Mucosa of stomach (tissue), 1 donor: ENCODE measurements at regions not wholly inside any gene's neighbourhood (a gene's known extent, or its start where the extent isn't known, plus 50 kb on each side); places are given as distances from the start of the nearest gene placed in this dataset.
A peak's percentile ranks its signal among the peaks of the same experiment; 100 is the strongest.
"Not testable (repeated sequence)": the region's sequence is repeated elsewhere in the genome, so short reads cannot be mapped to it uniquely, and the experiment has no call there.

Source experiments
- H3K27me3 ChIP-seq: one replicate; pipeline ENCODE4 v1.7.0; 2013; ENCODE audit warnings: mild to moderate bottlenecking, low read length; ENCODE audit not compliant: control insufficient read depth, insufficient read depth
- H3K36me3 ChIP-seq: one replicate; pipeline ENCODE4 v1.7.0; 2013; ENCODE audit warnings: low read length; ENCODE audit not compliant: control insufficient read depth, insufficient read depth
- H3K4me1 ChIP-seq: one replicate; pipeline ENCODE4 v1.7.0; 2013; ENCODE audit warnings: mild to moderate bottlenecking, low read length; ENCODE audit not compliant: control insufficient read depth, insufficient read depth
- H3K4me3 ChIP-seq: one replicate; pipeline ENCODE4 v1.7.0; 2013; ENCODE audit warnings: low read length
- H3K9ac ChIP-seq: one replicate; pipeline ENCODE4 v1.7.0; 2013; ENCODE audit warnings: mild to moderate bottlenecking, low read length, moderate library complexity
- H3K9me3 ChIP-seq: one replicate; pipeline ENCODE4 v1.7.0; 2013; ENCODE audit warnings: mild to moderate bottlenecking, low read length, moderate library complexity; ENCODE audit not compliant: control insufficient read depth
- donor health status: Pancreatic carcinoma.

GRCh38 chr5:124972703-124973102 is 226.3 kb upstream of the ZNF608 start:
- Histone ChIP-seq H3K9me3 (no peaks in the 10 kb centered on the region), H3K27me3 (no peaks in the 10 kb centered on the region), H3K36me3 (no peaks in the 10 kb centered on the region), H3K4me3 (no peak overlapping the region), H3K4me1 (no peaks in the 10 kb centered on the region), H3K9ac (no peak overlapping the region)

- no peak overlapping the region for H3K9ac ChIP-seq
- H3K4me3 ChIP-seq, result no peak overlapping the region
- no peaks in the 10 kb centered on the region for H3K36me3 ChIP-seq
- no peaks in the 10 kb centered on the region for H3K27me3 ChIP-seq
- no peaks in the 10 kb centered on the region for H3K9me3 ChIP-seq
- peaks cover 1% of the 10 kb centered on the region for H3K4me1 ChIP-seq
Measured at GRCh38 chr5:124973661-124974060, 227.2 kb upstream of the ZNF608 start.

- H3K27me3 ChIP-seq, result no peaks in the 10 kb centered on the region
- H3K9ac ChIP-seq, result no peak overlapping the region
- H3K9me3 ChIP-seq, result no peaks in the 10 kb centered on the region
- no peaks in the 10 kb centered on the region for H3K36me3 ChIP-seq
- no peak overlapping the region for H3K4me3 ChIP-seq
- H3K4me1 ChIP-seq, result peaks cover 24% of the 10 kb centered on the region
Measured at GRCh38 chr5:124976086-124976485, 229.6 kb upstream of the ZNF608 start.

GRCh38 chr5:124979251-124979650 is 232.8 kb upstream of the ZNF608 start:
- H3K9ac ChIP-seq, result no peak overlapping the region

GRCh38 chr5:124980163-124980941 is 233.9 kb upstream of the ZNF608 start:
- H3K9ac ChIP-seq, result no peak overlapping the region
- H3K4me1 ChIP-seq, result peaks cover 39% of the 10 kb centered on the region
- H3K27me3 ChIP-seq, result no peaks in the 10 kb centered on the region
- no peak overlapping the region for H3K4me3 ChIP-seq
- H3K36me3 ChIP-seq, result no peaks in the 10 kb centered on the region
- no peaks in the 10 kb centered on the region for H3K9me3 ChIP-seq

More at GRCh38 chr5:124979251-124979650, 232.8 kb upstream of the ZNF608 start:
- Histone ChIP-seq H3K4me3 (no peak overlapping the region), H3K4me1 (peaks cover 39% of the 10 kb centered on the region), H3K36me3 (no peaks in the 10 kb centered on the region), H3K9me3 (no peaks in the 10 kb centered on the region), H3K27me3 (no peaks in the 10 kb centered on the region)

- Histone ChIP-seq H3K9me3 (no peaks in the 10 kb centered on the region), H3K4me3 (no peak overlapping the region), H3K9ac (peak overlapping the region; percentile 1), H3K4me1 (peaks cover 39% of the 10 kb centered on the region), H3K36me3 (no peaks in the 10 kb centered on the region), H3K27me3 (no peaks in the 10 kb centered on the region)
Measured at GRCh38 chr5:124981901-124982300, 235.5 kb upstream of the ZNF608 start.

GRCh38 chr5:124986170-124986569 is 239.7 kb upstream of the ZNF608 start:
- Histone ChIP-seq H3K9me3 (no peaks in the 10 kb centered on the region), H3K27me3 (no peaks in the 10 kb centered on the region), H3K36me3 (no peaks in the 10 kb centered on the region)

GRCh38 chr5:124986667-124987066 is 240.2 kb upstream of the ZNF608 start:
- Histone ChIP-seq H3K27me3 (no peaks in the 10 kb centered on the region), H3K36me3 (no peaks in the 10 kb centered on the region), H3K4me3 (no peak overlapping the region), H3K4me1 (peaks cover 9% of the 10 kb centered on the region), H3K9ac (no peak overlapping the region), H3K9me3 (no peaks in the 10 kb centered on the region)

More at GRCh38 chr5:124986170-124986569, 239.7 kb upstream of the ZNF608 start:
- Histone ChIP-seq H3K4me1 (peaks cover 14% of the 10 kb centered on the region), H3K4me3 (no peak overlapping the region), H3K9ac (no peak overlapping the region)

- H3K4me3 ChIP-seq, H3K9me3 ChIP-seq, H3K4me1 ChIP-seq, H3K9ac ChIP-seq, H3K36me3 ChIP-seq, H3K27me3 ChIP-seq: not testable (repeated sequence)
Measured at GRCh38 chr5:124987786-124988185, 241.3 kb upstream of the ZNF608 start.

GRCh38 chr5:124990723-124991122 is 244.3 kb upstream of the ZNF608 start:
- peaks cover under 1% of the 10 kb centered on the region for H3K4me1 ChIP-seq
- no peaks in the 10 kb centered on the region for H3K27me3 ChIP-seq
- H3K4me3 ChIP-seq, result no peak overlapping the region
- H3K9ac ChIP-seq, result no peak overlapping the region
- H3K9me3 ChIP-seq, result no peaks in the 10 kb centered on the region
- H3K36me3 ChIP-seq, result no peaks in the 10 kb centered on the region

- Histone ChIP-seq H3K36me3 (no peaks in the 10 kb centered on the region), H3K27me3 (no peaks in the 10 kb centered on the region), H3K9ac (no peak overlapping the region), H3K4me3 (no peak overlapping the region), H3K9me3 (no peaks in the 10 kb centered on the region), H3K4me1 (peaks cover 4% of the 10 kb centered on the region)
Measured at GRCh38 chr5:124995421-124995820, 249.0 kb upstream of the ZNF608 start.

GRCh38 chr5:124996023-124996763 is 249.8 kb upstream of the ZNF608 start:
- no peaks in the 10 kb centered on the region for H3K27me3 ChIP-seq
- no peaks in the 10 kb centered on the region for H3K36me3 ChIP-seq
- no peak overlapping the region for H3K9ac ChIP-seq
- peaks cover 4% of the 10 kb centered on the region for H3K4me1 ChIP-seq
- no peaks in the 10 kb centered on the region for H3K9me3 ChIP-seq
- no peak overlapping the region for H3K4me3 ChIP-seq
